CD4-positive, alpha-beta memory T cell (primary cell): ENCODE measurements at regions not wholly inside any gene's neighbourhood (a gene's known extent, or its start where the extent isn't known, plus 50 kb on each side); places are given as distances from the start of the nearest gene placed in this dataset.

Experiments used
- CTCF ChIA-PET: fragments of 350-600 bp; sonication (Branson Sonifier 250); formaldehyde crosslinking; loops from one replicate; lab custom pipeline; 2021; ENCODE audit warnings: inconsistent platforms; ENCODE audit not compliant: partially characterized antibody; lab: Charles Lee
- POLR2A ChIA-PET: fragments of 350-600 bp; sonication (Branson Sonifier 250); formaldehyde crosslinking; loops from one replicate; lab custom pipeline; 2021; ENCODE audit not compliant: partially characterized antibody; lab: Charles Lee
- DNase-seq, 5 donors: peaks; one replicate each; pipeline versions ENCODE4 v3.0.0 to v3.0.0-alpha.2; 2020 to 2022; ENCODE audit warnings: mixed read lengths in 1 of 5
- H3K27ac ChIP-seq: one replicate; pipeline ENCODE4 v1.7.0; 2013; ENCODE audit warnings: low read depth, low read length
- H3K27me3 ChIP-seq: 2 replicates; pipeline ENCODE4 v1.7.0; 2013; ENCODE audit warnings: mild to moderate bottlenecking, low read length, moderate library complexity; ENCODE audit not compliant: insufficient read depth
- H3K36me3 ChIP-seq: 2 replicates; pipeline ENCODE4 v1.7.0; 2013; ENCODE audit warnings: mild to moderate bottlenecking, low read length, moderate library complexity; ENCODE audit not compliant: insufficient read depth
- H3K4me1 ChIP-seq: 2 replicates; pipeline ENCODE4 v1.7.0; 2013; ENCODE audit warnings: mild to moderate bottlenecking, low read length, moderate library complexity; ENCODE audit not compliant: insufficient read depth
- H3K4me3 ChIP-seq, 2 donors: one replicate each; pipeline ENCODE4 v1.7.0; 2013; ENCODE audit warnings: low read length in 2 of 2, mild to moderate bottlenecking in 1 of 2
- H3K9me3 ChIP-seq, 2 donors: one replicate each; pipeline ENCODE4 v1.7.0; 2013; ENCODE audit warnings: low read length in 2 of 2, control low read depth in 1 of 2; ENCODE audit not compliant: control insufficient read depth in 1 of 2
- H3K27ac Mint-ChIP-seq, 7 donors: one replicate each; pipeline ENCODE4 v1.8.0; 2020 to 2021; ENCODE audit warnings: mixed read lengths in 7 of 7, mild to moderate bottlenecking in 6 of 7, inconsistent platforms in 3 of 7, moderate library complexity in 3 of 7
- H3K27me3 Mint-ChIP-seq, 2 donors: one replicate each; pipeline ENCODE4 v1.8.0; 2020 to 2021; ENCODE audit warnings: mixed read lengths in 2 of 2
- H3K36me3 Mint-ChIP-seq, 2 donors: one replicate each; pipeline ENCODE4 v1.8.0; 2020 to 2021; ENCODE audit warnings: mixed read lengths in 2 of 2, inconsistent platforms in 1 of 2, mild to moderate bottlenecking in 1 of 2
- H3K4me1 Mint-ChIP-seq, 4 donors: one replicate each; pipeline ENCODE4 v1.8.0; 2020 to 2021; ENCODE audit warnings: mixed read lengths in 4 of 4, mild to moderate bottlenecking in 1 of 4
- H3K4me3 Mint-ChIP-seq, 8 donors: one replicate each; pipeline ENCODE4 v1.8.0; 2020 to 2021; ENCODE audit warnings: mixed read lengths in 8 of 8, mild to moderate bottlenecking in 7 of 8, moderate library complexity in 6 of 8, inconsistent platforms in 3 of 8
- H3K9me3 Mint-ChIP-seq, 8 donors: one replicate each; pipeline ENCODE4 v1.8.0; 2020 to 2021; ENCODE audit warnings: mixed read lengths in 8 of 8, mild to moderate bottlenecking in 5 of 8, inconsistent platforms in 3 of 8, moderate library complexity in 1 of 8
- intact Hi-C: fragments of 100-400 bp; cut with micrococcal nuclease; formaldehyde crosslinking; loops from one replicate; pipeline ENCODE4 v1.15.1; 2023

DNA sequence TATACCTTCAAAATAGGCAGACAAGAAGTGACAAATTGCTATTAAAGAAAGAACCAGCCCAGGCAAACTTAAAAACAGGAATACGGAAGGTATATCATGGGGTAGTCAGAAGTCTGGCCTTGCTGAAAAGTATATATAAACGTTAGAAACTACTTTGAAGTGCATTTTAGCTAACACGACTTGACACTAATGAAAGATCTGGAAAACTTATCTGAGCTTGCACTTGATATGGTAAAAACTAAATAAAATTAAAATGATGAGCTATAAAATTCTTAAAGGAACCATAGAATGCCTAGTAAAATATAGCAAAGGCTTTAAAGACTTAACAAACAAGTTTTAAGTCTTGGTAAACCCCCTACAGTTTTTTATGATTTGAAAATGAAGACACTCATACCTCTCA is 795.3 kb upstream of the PCDH20 start:
- no peaks in the 10 kb centered on the region for H3K27me3 ChIP-seq
- H3K36me3 Mint-ChIP-seq: no peaks in the 10 kb centered on the region
- no peaks in the 10 kb centered on the region for H3K4me1 Mint-ChIP-seq
- no peaks in the 10 kb centered on the region for H3K27me3 Mint-ChIP-seq
- H3K4me1 ChIP-seq: no peaks in the 10 kb centered on the region
- no peak overlapping the region for H3K4me3 Mint-ChIP-seq
- intact Hi-C loops: no loop called here
- POLR2A ChIA-PET: no interaction called here
- CTCF ChIA-PET: interaction anchor here (0.7 kb wide), 1 partner anchor 11 kb away, joined by 3 read pairs; no protein-coding TSS in a partner anchor
- H3K36me3 ChIP-seq: no peaks in the 10 kb centered on the region
- H3K9me3 Mint-ChIP-seq: peaks cover 0 to 19% (median 7%) of the 10 kb centered on the region in 8 donors
- H3K9me3 ChIP-seq: no peaks in the 10 kb centered on the region
- no peak overlapping the region for H3K27ac ChIP-seq
- DNase-seq: no peak
- no peak overlapping the region for H3K27ac Mint-ChIP-seq
- H3K4me3 ChIP-seq: no peak overlapping the region

DNA sequence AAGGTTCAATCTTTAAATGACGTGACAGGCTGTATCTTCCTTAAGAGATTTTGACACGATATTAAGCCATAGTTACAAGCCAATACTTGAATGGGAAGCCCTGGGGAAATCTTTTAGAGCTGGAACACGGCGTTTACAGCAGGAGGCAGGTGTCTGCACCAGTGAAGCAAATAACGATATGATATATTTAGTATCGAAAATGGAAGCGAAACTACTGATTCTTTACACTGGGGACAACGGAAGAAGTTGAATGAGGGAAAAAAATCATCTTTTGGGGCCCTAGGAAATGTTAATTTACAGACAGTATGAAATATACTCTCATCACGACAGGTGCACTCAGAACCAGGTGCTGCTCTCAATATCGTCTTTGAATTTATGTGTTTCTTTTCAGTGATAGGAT is 793.9 kb upstream of the PCDH20 start:
- ChIA-PET CTCF (no interaction called here), POLR2A (no interaction called here)
- H3K4me3 ChIP-seq: no peak overlapping the region
- Mint-ChIP-seq H3K27me3 (no peaks in the 10 kb centered on the region), H3K4me1 (no peaks in the 10 kb centered on the region), H3K9me3 (peaks cover 0 to 26% (median 9%) of the 10 kb centered on the region in 8 donors), H3K4me3 (no peak overlapping the region), H3K27ac (no peak overlapping the region), H3K36me3 (peaks cover 0 to 1% of the 10 kb centered on the region in 2 donors)
- no peak for DNase-seq
- H3K9me3 ChIP-seq: no peaks in the 10 kb centered on the region
- no peaks in the 10 kb centered on the region for H3K27me3 ChIP-seq
- no peaks in the 10 kb centered on the region for H3K36me3 ChIP-seq
- intact Hi-C loops: no loop called here
- H3K4me1 ChIP-seq: no peaks in the 10 kb centered on the region
- no peak overlapping the region for H3K27ac ChIP-seq

DNA sequence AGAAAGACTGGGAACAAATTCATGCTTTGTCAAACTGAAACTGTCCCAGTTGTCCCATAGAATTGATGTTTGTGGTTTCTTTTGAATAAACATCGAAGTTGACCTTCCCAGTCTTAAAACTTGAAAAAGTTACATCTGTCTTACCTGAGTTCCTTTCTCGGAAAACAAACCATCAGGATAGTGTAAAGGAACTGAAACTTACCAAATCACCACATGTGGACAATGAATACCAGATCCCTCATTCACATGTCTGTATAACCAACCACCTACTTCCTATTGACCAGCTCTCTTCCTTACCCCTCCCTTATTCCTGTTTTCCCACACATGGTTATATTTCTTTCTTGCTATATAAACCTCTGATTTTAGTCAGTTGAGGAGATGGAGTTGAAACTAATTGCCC is 791.7 kb upstream of the PCDH20 start:
- Mint-ChIP-seq H3K4me1 (no peaks in the 10 kb centered on the region), H3K27me3 (no peaks in the 10 kb centered on the region), H3K9me3 (peaks cover 0 to 26% (median 9%) of the 10 kb centered on the region in 8 donors), H3K36me3 (peaks cover 0 to 1% of the 10 kb centered on the region in 2 donors), H3K27ac (no peak overlapping the region), H3K4me3 (no peak overlapping the region)
- Histone ChIP-seq H3K4me1 (no peaks in the 10 kb centered on the region), H3K36me3 (no peaks in the 10 kb centered on the region), H3K27me3 (no peaks in the 10 kb centered on the region), H3K4me3 (no peak overlapping the region), H3K9me3 (no peaks in the 10 kb centered on the region), H3K27ac (no peak overlapping the region)
- ChIA-PET CTCF (no interaction called here), POLR2A (no interaction called here)
- no peak for DNase-seq
- intact Hi-C loops: no loop called here

DNA sequence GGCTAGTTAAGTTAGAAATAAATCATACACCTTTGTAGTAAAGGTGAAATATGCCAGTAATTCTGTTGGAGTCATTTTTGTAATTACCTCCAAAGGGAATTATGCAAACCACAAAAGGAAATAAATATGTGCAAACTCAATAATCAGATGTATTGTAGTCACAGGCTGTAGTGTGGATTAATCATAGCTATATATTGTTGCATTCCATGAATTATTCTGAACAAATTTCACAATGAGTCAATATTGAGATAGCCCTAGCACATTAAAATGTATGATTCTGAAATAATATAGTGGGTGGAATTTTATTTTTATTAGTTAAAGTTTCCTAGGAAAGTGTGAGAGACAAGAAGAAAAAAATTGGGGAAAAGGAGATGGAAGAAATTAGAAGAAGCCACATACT is 790.5 kb upstream of the PCDH20 start:
- Mint-ChIP-seq H3K27me3 (no peaks in the 10 kb centered on the region), H3K9me3 (peaks cover 0 to 23% (median 9%) of the 10 kb centered on the region in 8 donors), H3K4me3 (no peak overlapping the region), H3K36me3 (peaks cover 0 to 1% of the 10 kb centered on the region in 2 donors), H3K27ac (no peak overlapping the region), H3K4me1 (no peaks in the 10 kb centered on the region)
- Histone ChIP-seq H3K27ac (no peak overlapping the region), H3K9me3 (no peaks in the 10 kb centered on the region), H3K4me1 (no peaks in the 10 kb centered on the region), H3K36me3 (no peaks in the 10 kb centered on the region), H3K4me3 (no peak overlapping the region), H3K27me3 (no peaks in the 10 kb centered on the region)
- intact Hi-C loops: no loop called here
- ChIA-PET CTCF (no interaction called here), POLR2A (no interaction called here)
- DNase-seq: no peak

DNA sequence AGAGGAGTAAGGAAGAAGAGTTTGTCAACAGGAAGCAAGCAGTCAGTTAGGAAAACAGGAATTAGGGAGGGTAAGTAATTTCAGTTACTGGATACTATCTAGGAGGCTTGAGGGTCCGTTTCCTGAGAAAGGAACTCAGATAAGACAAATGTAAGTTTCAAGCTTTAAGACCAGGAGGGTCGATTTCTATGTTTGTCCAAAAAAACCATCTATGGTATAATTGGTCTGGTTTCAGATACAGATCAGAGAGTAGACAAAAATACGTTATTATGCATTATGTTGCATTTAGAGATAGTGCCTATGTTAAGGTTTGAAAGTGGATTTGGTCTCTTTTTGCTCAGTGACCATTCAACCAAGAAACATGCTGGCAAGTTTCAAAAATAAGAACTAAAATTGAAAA is 789.6 kb upstream of the PCDH20 start:
- intact Hi-C loops: no loop called here
- peaks cover 3 to 24% (median 11%) of the 10 kb centered on the region in 8 donors for H3K9me3 Mint-ChIP-seq
- Histone ChIP-seq H3K4me1 (no peaks in the 10 kb centered on the region), H3K9me3 (no peaks in the 10 kb centered on the region), H3K4me3 (no peak overlapping the region), H3K36me3 (no peaks in the 10 kb centered on the region), H3K27ac (no peak overlapping the region), H3K27me3 (no peaks in the 10 kb centered on the region)
- no peak overlapping the region for H3K27ac Mint-ChIP-seq
- H3K4me3 Mint-ChIP-seq: no peak overlapping the region
- DNase-seq: no peak
- no peaks in the 10 kb centered on the region for H3K27me3 Mint-ChIP-seq
- no peaks in the 10 kb centered on the region for H3K4me1 Mint-ChIP-seq
- ChIA-PET CTCF (no interaction called here), POLR2A (no interaction called here)
- H3K36me3 Mint-ChIP-seq: peaks cover 0 to 1% of the 10 kb centered on the region in 2 donors

DNA sequence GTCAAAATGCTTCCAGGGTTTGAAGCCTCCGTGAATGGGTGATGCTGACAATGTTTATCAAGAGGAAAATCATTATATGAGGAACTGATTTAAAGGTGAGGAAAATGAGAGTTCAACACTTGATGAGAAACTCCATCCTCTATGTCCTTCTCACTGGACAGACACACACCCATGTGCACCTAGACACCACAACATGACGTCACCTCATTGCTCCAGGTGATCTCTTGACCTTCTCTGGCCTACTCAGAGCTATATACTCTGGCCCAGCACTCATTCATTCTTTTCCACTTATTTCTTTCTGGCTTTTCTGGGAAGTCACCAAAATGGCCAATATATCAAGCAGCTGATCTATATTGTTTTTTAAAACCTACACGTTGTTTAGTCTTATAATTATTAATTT is 778.7 kb upstream of the PCDH20 start:
- H3K9me3 Mint-ChIP-seq: peaks cover 0 to 13% (median 7%) of the 10 kb centered on the region in 8 donors
- H3K4me1 ChIP-seq: no peaks in the 10 kb centered on the region
- no peak overlapping the region for H3K27ac ChIP-seq
- no peak overlapping the region for H3K27ac Mint-ChIP-seq
- no peak overlapping the region for H3K4me3 ChIP-seq
- no peaks in the 10 kb centered on the region for H3K9me3 ChIP-seq
- H3K4me1 Mint-ChIP-seq: no peaks in the 10 kb centered on the region
- H3K27me3 ChIP-seq: no peaks in the 10 kb centered on the region
- no peaks in the 10 kb centered on the region for H3K36me3 ChIP-seq
- H3K27me3 Mint-ChIP-seq: no peaks in the 10 kb centered on the region
- ChIA-PET POLR2A (no interaction called here), CTCF (no interaction called here)
- no peaks in the 10 kb centered on the region for H3K36me3 Mint-ChIP-seq
- intact Hi-C loops: no loop called here
- no peak for DNase-seq
- H3K4me3 Mint-ChIP-seq: no peak overlapping the region

DNA sequence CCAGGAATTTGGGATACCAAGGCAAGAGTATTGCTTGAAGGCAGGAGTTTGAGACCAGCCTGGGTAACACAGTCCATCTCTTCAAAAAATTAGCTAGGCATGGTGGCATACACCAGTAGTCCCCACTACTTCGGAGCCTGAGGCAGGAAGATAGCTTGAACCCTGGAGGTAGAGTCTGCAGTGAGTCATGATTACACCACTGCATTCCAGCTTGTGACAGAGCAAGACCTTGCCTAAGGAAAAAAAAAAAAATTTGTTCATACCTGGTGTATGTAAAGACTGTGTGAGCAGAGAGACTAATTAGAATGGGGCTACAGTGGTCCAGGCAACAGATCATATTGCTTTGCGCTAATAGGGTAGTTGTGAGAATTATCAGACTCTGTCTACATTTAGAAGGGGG is 778.3 kb upstream of the PCDH20 start:
- no peaks in the 10 kb centered on the region for H3K4me1 Mint-ChIP-seq
- POLR2A ChIA-PET: no interaction called here

More for the DNA sequence above, 778.3 kb upstream of the PCDH20 start:
- DNase-seq: no peak
- no peaks in the 10 kb centered on the region for H3K36me3 Mint-ChIP-seq
- H3K27ac Mint-ChIP-seq: peak overlapping the region in 1 of 7 donors; percentile 10
- Histone ChIP-seq H3K27me3 (no peaks in the 10 kb centered on the region), H3K4me3 (no peak overlapping the region), H3K4me1 (no peaks in the 10 kb centered on the region), H3K27ac (no peak overlapping the region), H3K9me3 (no peaks in the 10 kb centered on the region), H3K36me3 (no peaks in the 10 kb centered on the region)
- H3K4me3 Mint-ChIP-seq: no peak overlapping the region
- intact Hi-C loops: no loop called here
- no peaks in the 10 kb centered on the region for H3K27me3 Mint-ChIP-seq
- peaks cover 0 to 14% (median 8%) of the 10 kb centered on the region in 8 donors for H3K9me3 Mint-ChIP-seq
- CTCF ChIA-PET: no interaction called here
